ENCODE measurements at regions not wholly inside any gene's neighbourhood (a gene's known extent, or its start where the extent isn't known, plus 50 kb on each side); places are given as distances from the start of the nearest gene placed in this dataset.

- H3K27ac ChIP-seq (ENCODE audit: low read depth, low read length): no peak overlapping the region
- Mint-ChIP-seq H3K27ac (ENCODE audit: unreplicated experiment) (no peak overlapping the region), H3K36me3 (ENCODE audit: low read depth, unreplicated experiment) (no peaks in the 10 kb centered on the region), H3K27me3 (ENCODE audit: low read depth, unreplicated experiment) (no peaks in the 10 kb centered on the region), H3K9me3 (ENCODE audit: unreplicated experiment) (no peaks in the 10 kb centered on the region), H3K4me1 (ENCODE audit: low read depth, unreplicated experiment) (no peaks in the 10 kb centered on the region), H3K4me3 (ENCODE audit: unreplicated experiment) (no peak overlapping the region)
- H3K36me3 ChIP-seq (ENCODE audit: insufficient read depth, low read length): no peaks in the 10 kb centered on the region
- no peak overlapping the region for H3K9ac ChIP-seq (ENCODE audit: low read length)
- no peaks in the 10 kb centered on the region for H4K20me1 ChIP-seq (ENCODE audit: insufficient read depth, low read length)
- H3K4me2 ChIP-seq (ENCODE audit: low read length): no peak overlapping the region
- H3K27me3 ChIP-seq (ENCODE audit: insufficient read depth, low read length): no peaks in the 10 kb centered on the region
- TF ChIP-seq CTCF (IDR thresholded peaks at IDR 0.05; ENCODE audit: insufficient read depth, low read depth, low read length) (no peak), EZH2 (IDR thresholded peaks at IDR 0.05; ENCODE audit: insufficient read depth, low read length) (no peak)
- FAIRE-seq: no peak
- no peaks in the 10 kb centered on the region for H3K79me2 ChIP-seq (ENCODE audit: insufficient read depth, low read length)
- DNase-seq (ENCODE audit: low read depth): no peak
- no peak overlapping the region for H3K4me3 ChIP-seq (ENCODE audit: insufficient read depth, low read depth, low read length)
- H3K9me3 ChIP-seq (ENCODE audit: insufficient read depth, low read depth, low read length): no peaks in the 10 kb centered on the region
- no peaks in the 10 kb centered on the region for H3K4me1 ChIP-seq (ENCODE audit: insufficient read depth, low read length)
- no peak overlapping the region for H2AFZ ChIP-seq (ENCODE audit: low read depth, low read length)
Observed at GRCh38 chr6:113707194-113707593, 150.0 kb upstream of the MARCKS start.

GRCh38 chr6:113709936-113710509 is 147.1 kb upstream of the MARCKS start:
- Histone ChIP-seq H3K36me3 (ENCODE audit: insufficient read depth, low read length) (no peaks in the 10 kb centered on the region), H3K27ac (ENCODE audit: low read depth, low read length) (no peak overlapping the region), H3K4me3 (ENCODE audit: insufficient read depth, low read depth, low read length) (no peak overlapping the region), H3K79me2 (ENCODE audit: insufficient read depth, low read length) (no peaks in the 10 kb centered on the region), H4K20me1 (ENCODE audit: insufficient read depth, low read length) (no peaks in the 10 kb centered on the region), H3K27me3 (ENCODE audit: insufficient read depth, low read length) (no peaks in the 10 kb centered on the region), H3K9me3 (ENCODE audit: insufficient read depth, low read depth, low read length) (no peaks in the 10 kb centered on the region), H3K9ac (ENCODE audit: low read length) (no peak overlapping the region), H2AFZ (ENCODE audit: low read depth, low read length) (no peak overlapping the region), H3K4me1 (ENCODE audit: insufficient read depth, low read length) (no peaks in the 10 kb centered on the region), H3K4me2 (ENCODE audit: low read length) (no peak overlapping the region)
- TF ChIP-seq CTCF (IDR thresholded peaks at IDR 0.05; ENCODE audit: insufficient read depth, low read depth, low read length) (no peak), EZH2 (IDR thresholded peaks at IDR 0.05; ENCODE audit: insufficient read depth, low read length) (no peak)
- FAIRE-seq (no peak), DNase-seq (ENCODE audit: low read depth) (no peak)
- H3K36me3 Mint-ChIP-seq (ENCODE audit: low read depth, unreplicated experiment): no peaks in the 10 kb centered on the region
- no peaks in the 10 kb centered on the region for H3K9me3 Mint-ChIP-seq (ENCODE audit: unreplicated experiment)
- H3K4me1 Mint-ChIP-seq (ENCODE audit: low read depth, unreplicated experiment): no peaks in the 10 kb centered on the region
- no peaks in the 10 kb centered on the region for H3K27me3 Mint-ChIP-seq (ENCODE audit: low read depth, unreplicated experiment)
- no peak overlapping the region for H3K27ac Mint-ChIP-seq (ENCODE audit: unreplicated experiment)
- no peak overlapping the region for H3K4me3 Mint-ChIP-seq (ENCODE audit: unreplicated experiment)

GRCh38 chr6:113713665-113714064 is 143.5 kb upstream of the MARCKS start:
- H3K9me3 ChIP-seq (ENCODE audit: insufficient read depth, low read depth, low read length): no peaks in the 10 kb centered on the region
- H3K27ac Mint-ChIP-seq (ENCODE audit: unreplicated experiment): no peak overlapping the region
- no peak overlapping the region for H2AFZ ChIP-seq (ENCODE audit: low read depth, low read length)
- H3K27me3 Mint-ChIP-seq (ENCODE audit: low read depth, unreplicated experiment): no peaks in the 10 kb centered on the region
- H3K4me3 ChIP-seq (ENCODE audit: insufficient read depth, low read depth, low read length): no peak overlapping the region
- H3K9me3 Mint-ChIP-seq (ENCODE audit: unreplicated experiment): no peaks in the 10 kb centered on the region
- no peaks in the 10 kb centered on the region for H3K4me1 ChIP-seq (ENCODE audit: insufficient read depth, low read length)
- H3K4me2 ChIP-seq (ENCODE audit: low read length): no peak overlapping the region
- no peaks in the 10 kb centered on the region for H3K27me3 ChIP-seq (ENCODE audit: insufficient read depth, low read length)
- H4K20me1 ChIP-seq (ENCODE audit: insufficient read depth, low read length): no peaks in the 10 kb centered on the region
- no peak overlapping the region for H3K4me3 Mint-ChIP-seq (ENCODE audit: unreplicated experiment)
- no peak for FAIRE-seq
- H3K4me1 Mint-ChIP-seq (ENCODE audit: low read depth, unreplicated experiment): no peaks in the 10 kb centered on the region
- no peaks in the 10 kb centered on the region for H3K36me3 ChIP-seq (ENCODE audit: insufficient read depth, low read length)
- no peaks in the 10 kb centered on the region for H3K79me2 ChIP-seq (ENCODE audit: insufficient read depth, low read length)
- no peak for TF ChIP-seq EZH2 (IDR thresholded peaks at IDR 0.05; ENCODE audit: insufficient read depth, low read length)
- TF ChIP-seq CTCF (IDR thresholded peaks at IDR 0.05; ENCODE audit: insufficient read depth, low read depth, low read length): no peak
- no peak for DNase-seq (ENCODE audit: low read depth)
- no peaks in the 10 kb centered on the region for H3K36me3 Mint-ChIP-seq (ENCODE audit: low read depth, unreplicated experiment)
- no peak overlapping the region for H3K9ac ChIP-seq (ENCODE audit: low read length)
- H3K27ac ChIP-seq (ENCODE audit: low read depth, low read length): no peak overlapping the region
